Activated CD4-positive, alpha-beta memory T cell treated with anti-CD3 and anti-CD28 coated beads for 36 hours (primary cell): ENCODE measurements at regions not wholly inside any gene's neighbourhood (a gene's known extent, or its start where the extent isn't known, plus 50 kb on each side); places are given as distances from the start of the nearest gene placed in this dataset.

Source experiments
- CTCF ChIA-PET: fragments of 350-600 bp; sonication (Branson Sonifier 250); formaldehyde crosslinking; loops from one replicate; lab custom pipeline; 2021; ENCODE audit warnings: antibody characterized with exemption, inconsistent platforms; lab: Charles Lee
- POLR2A ChIA-PET: fragments of 350-600 bp; sonication (Branson Sonifier 250); formaldehyde crosslinking; loops from one replicate; lab custom pipeline; 2021; ENCODE audit warnings: antibody characterized with exemption; lab: Charles Lee
- DNase-seq: peaks from one replicate; pipeline ENCODE4 v3.0.0-alpha.2; 2020
- H3K27ac Mint-ChIP-seq: one replicate; pipeline ENCODE4 v1.8.0; 2021; ENCODE audit warnings: mixed read lengths
- H3K27me3 Mint-ChIP-seq: one replicate; pipeline ENCODE4 v1.8.0; 2021; ENCODE audit warnings: mixed read lengths
- H3K36me3 Mint-ChIP-seq: one replicate; pipeline ENCODE4 v1.8.0; 2021; ENCODE audit warnings: mixed read lengths
- H3K4me1 Mint-ChIP-seq: one replicate; pipeline ENCODE4 v1.8.0; 2021; ENCODE audit warnings: low read depth, mixed read lengths
- H3K4me3 Mint-ChIP-seq: one replicate; pipeline ENCODE4 v1.8.0; 2021; ENCODE audit warnings: mild to moderate bottlenecking, mixed read lengths
- H3K9me3 Mint-ChIP-seq: one replicate; pipeline ENCODE4 v1.8.0; 2021; ENCODE audit warnings: mixed read lengths
- intact Hi-C: fragments of 100-400 bp; cut with micrococcal nuclease; formaldehyde crosslinking; loops from one replicate; pipeline ENCODE4 v1.15.1; 2023

- peaks cover 13% of the 10 kb centered on the region for H3K27me3 Mint-ChIP-seq
- no peaks in the 10 kb centered on the region for H3K36me3 Mint-ChIP-seq
- DNase-seq = no peak
- intact Hi-C loops = no loop called here
- no peak overlapping the region for H3K4me3 Mint-ChIP-seq
- H3K9me3 Mint-ChIP-seq = no peaks in the 10 kb centered on the region
- CTCF ChIA-PET = no interaction called here
- POLR2A ChIA-PET = interaction anchor here (0.6 kb wide), 1 partner anchor 926 kb away, joined by 3 read pairs; no protein-coding TSS in a partner anchor
- H3K4me1 Mint-ChIP-seq = no peaks in the 10 kb centered on the region
- no peak overlapping the region for H3K27ac Mint-ChIP-seq
Observed at GRCh38 chr1:36696261-36696940, 213.7 kb upstream of the CSF3R start.

- no peak for DNase-seq
- POLR2A ChIA-PET = no interaction called here
- Mint-ChIP-seq H3K36me3 (no peaks in the 10 kb centered on the region), H3K9me3 (no peaks in the 10 kb centered on the region), H3K4me1 (no peaks in the 10 kb centered on the region), H3K27me3 (peaks cover 13% of the 10 kb centered on the region), H3K27ac (no peak overlapping the region), H3K4me3 (no peak overlapping the region)
- CTCF ChIA-PET = interaction anchor here (0.9 kb wide), 1 partner anchor 17 kb away, joined by 6 read pairs; no protein-coding TSS in a partner anchor
- intact Hi-C loops = no loop called here
Observed at GRCh38 chr1:36693603-36694002, 210.9 kb upstream of the CSF3R start.

- ChIA-PET CTCF (no interaction called here), POLR2A (no interaction called here)
- DNase-seq = no peak
- H3K27ac Mint-ChIP-seq = no peak overlapping the region
- intact Hi-C loops = no loop called here
- H3K36me3 Mint-ChIP-seq = no peaks in the 10 kb centered on the region
- H3K9me3 Mint-ChIP-seq = no peaks in the 10 kb centered on the region
- no peak overlapping the region for H3K4me3 Mint-ChIP-seq
- H3K27me3 Mint-ChIP-seq = peaks cover 13% of the 10 kb centered on the region
- no peaks in the 10 kb centered on the region for H3K4me1 Mint-ChIP-seq
Observed at GRCh38 chr1:36693161-36693525, 210.4 kb upstream of the CSF3R start.

DNA sequence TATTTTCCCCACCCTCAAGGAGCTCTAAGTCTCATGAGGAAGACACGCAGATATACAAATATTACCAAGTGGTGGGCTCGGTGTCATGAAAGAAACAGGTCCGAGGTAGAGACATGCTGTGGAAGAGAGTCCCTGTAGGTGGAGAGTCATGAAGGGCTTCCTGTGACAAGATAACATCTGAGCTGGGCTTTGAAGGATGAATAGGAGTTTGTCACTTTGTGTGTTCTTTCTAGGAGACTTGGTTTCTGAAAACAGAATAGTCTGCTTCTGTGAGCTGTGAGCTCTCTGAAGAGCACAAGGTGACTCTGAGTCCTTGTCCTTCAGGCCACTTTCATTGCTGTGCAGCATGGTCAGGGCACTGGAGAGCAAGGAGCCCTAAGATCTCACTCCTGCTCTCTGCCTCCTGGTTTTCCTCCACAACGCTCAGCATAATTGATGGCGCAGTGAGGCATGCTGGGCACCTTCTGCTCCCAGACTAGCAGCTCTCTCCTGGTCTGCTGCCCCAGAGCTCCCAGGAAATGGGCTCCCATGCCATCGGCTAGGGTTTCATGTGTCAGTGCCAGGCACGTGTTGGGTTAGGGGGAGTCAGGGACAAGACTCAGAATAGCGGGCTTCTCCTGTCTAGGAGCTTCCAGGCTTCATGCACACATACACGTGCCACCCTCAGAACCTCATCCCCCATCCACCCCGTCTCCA, 209.9 kb upstream of the CSF3R start:
- DNase-seq = no peak
- intact Hi-C loops = no loop called here
- Mint-ChIP-seq H3K27ac (no peak overlapping the region), H3K27me3 (peaks cover 17% of the 10 kb centered on the region), H3K36me3 (no peaks in the 10 kb centered on the region), H3K4me1 (no peaks in the 10 kb centered on the region), H3K4me3 (no peak overlapping the region), H3K9me3 (no peaks in the 10 kb centered on the region)
- CTCF ChIA-PET = no interaction called here
- POLR2A ChIA-PET = no interaction called here

GRCh38 chr1:36691374-36691773, 208.7 kb upstream of the CSF3R start:
- intact Hi-C loops = no loop called here
- H3K36me3 Mint-ChIP-seq = no peaks in the 10 kb centered on the region
- H3K27ac Mint-ChIP-seq = no peak overlapping the region
- no peaks in the 10 kb centered on the region for H3K9me3 Mint-ChIP-seq
- no peak for DNase-seq
- CTCF ChIA-PET = interaction anchor here (1.0 kb wide), 1 partner anchor 174 kb away, joined by 3 read pairs; no protein-coding TSS in a partner anchor
- no peak overlapping the region for H3K4me3 Mint-ChIP-seq
- POLR2A ChIA-PET = no interaction called here
- no peaks in the 10 kb centered on the region for H3K4me1 Mint-ChIP-seq
- peaks cover 25% of the 10 kb centered on the region for H3K27me3 Mint-ChIP-seq

DNA sequence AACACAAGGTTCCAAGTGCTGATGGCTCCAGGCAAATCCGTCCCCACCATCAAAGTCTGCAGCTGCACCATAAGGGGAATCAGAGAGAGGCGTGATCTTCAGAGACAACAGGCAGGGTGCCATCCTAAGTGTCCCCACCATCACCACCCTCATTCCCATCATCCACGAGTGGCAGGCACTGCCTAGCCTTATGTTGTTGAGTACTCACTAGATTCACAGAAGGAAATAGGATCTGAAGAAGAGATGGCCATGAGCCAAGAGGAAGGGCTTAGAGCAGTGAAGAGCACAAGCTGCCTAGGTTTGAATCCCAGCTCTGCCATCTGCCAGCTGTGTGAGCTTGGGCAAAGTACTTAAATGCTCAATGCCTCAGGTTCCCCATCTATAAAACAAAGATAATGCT, 207.3 kb upstream of the CSF3R start:
- ChIA-PET POLR2A (no interaction called here), CTCF (no interaction called here)
- Mint-ChIP-seq H3K4me3 (no peak overlapping the region), H3K36me3 (no peaks in the 10 kb centered on the region), H3K27ac (no peak overlapping the region), H3K4me1 (no peaks in the 10 kb centered on the region), H3K9me3 (no peaks in the 10 kb centered on the region), H3K27me3 (peaks cover 22% of the 10 kb centered on the region)
- no peak for DNase-seq
- intact Hi-C loops = no loop called here

GRCh38 chr1:36687312-36687711, 204.6 kb upstream of the CSF3R start:
- no peak overlapping the region for H3K4me3 Mint-ChIP-seq
- DNase-seq = no peak
- no peaks in the 10 kb centered on the region for H3K4me1 Mint-ChIP-seq
- no peaks in the 10 kb centered on the region for H3K9me3 Mint-ChIP-seq
- no peaks in the 10 kb centered on the region for H3K36me3 Mint-ChIP-seq
- CTCF ChIA-PET = no interaction called here
- intact Hi-C loops = no loop called here
- H3K27ac Mint-ChIP-seq = no peak overlapping the region
- POLR2A ChIA-PET = no interaction called here
- peaks cover 15% of the 10 kb centered on the region for H3K27me3 Mint-ChIP-seq

GRCh38 chr1:36675931-36676562, 193.3 kb upstream of the CSF3R start:
- H3K27me3 Mint-ChIP-seq = peaks cover 10% of the 10 kb centered on the region
- intact Hi-C loops = no loop called here
- H3K9me3 Mint-ChIP-seq = no peaks in the 10 kb centered on the region
- no peak overlapping the region for H3K27ac Mint-ChIP-seq
- ChIA-PET CTCF (interaction anchor here (1.2 kb wide), 1 partner anchor 24 kb away, joined by 3 read pairs; no protein-coding TSS in a partner anchor), POLR2A (no interaction called here)
- H3K4me1 Mint-ChIP-seq = no peaks in the 10 kb centered on the region
- H3K4me3 Mint-ChIP-seq = no peak overlapping the region
- H3K36me3 Mint-ChIP-seq = no peaks in the 10 kb centered on the region
- no peak for DNase-seq

DNA sequence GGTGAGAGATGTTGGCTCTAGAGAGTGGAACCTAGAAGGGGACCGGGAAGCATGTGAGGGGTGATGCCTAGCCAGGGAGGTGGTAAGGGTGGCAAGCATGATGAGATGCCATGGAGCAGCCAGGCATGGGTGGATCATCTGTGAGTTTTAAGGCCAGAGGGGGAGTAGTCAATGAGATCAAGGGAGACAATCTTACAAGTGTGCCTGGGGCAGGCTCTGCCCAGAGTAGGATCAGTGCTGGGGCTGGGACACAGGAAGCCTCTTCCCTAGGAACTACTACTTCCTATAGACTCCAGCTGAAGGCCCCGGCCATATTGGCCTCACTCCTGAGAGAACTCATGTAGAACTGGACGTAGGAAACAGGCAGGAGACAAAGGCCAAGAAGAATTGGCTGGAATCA, 192.4 kb upstream of the CSF3R start:
- Mint-ChIP-seq H3K9me3 (no peaks in the 10 kb centered on the region), H3K36me3 (no peaks in the 10 kb centered on the region), H3K27ac (no peak overlapping the region), H3K4me3 (no peak overlapping the region), H3K4me1 (no peaks in the 10 kb centered on the region), H3K27me3 (peaks cover 12% of the 10 kb centered on the region)
- DNase-seq = no peak
- intact Hi-C loops = no loop called here
- ChIA-PET CTCF (no interaction called here), POLR2A (no interaction called here)

DNA sequence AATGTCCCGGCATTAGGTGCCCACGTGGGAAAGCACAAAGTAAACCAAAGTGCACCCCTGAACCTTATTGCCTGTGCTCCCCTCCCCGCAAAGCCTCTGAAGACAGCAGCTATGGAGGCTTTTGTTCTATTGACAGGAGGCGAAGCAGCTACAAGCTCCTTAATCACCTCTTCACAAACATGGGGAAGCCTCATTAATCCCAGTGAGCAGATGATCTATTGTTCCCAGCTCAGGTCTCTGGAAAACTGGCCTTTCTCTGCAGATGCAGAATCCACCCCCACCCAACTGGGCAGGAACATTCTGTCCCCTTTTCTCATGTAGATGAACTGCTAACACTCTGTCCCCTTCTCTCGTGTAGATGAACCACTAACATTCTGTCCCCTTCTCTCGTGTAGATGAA, 190.5 kb upstream of the CSF3R start:
- Mint-ChIP-seq H3K4me3 (no peak overlapping the region), H3K4me1 (no peaks in the 10 kb centered on the region), H3K27ac (no peak overlapping the region), H3K9me3 (no peaks in the 10 kb centered on the region), H3K36me3 (no peaks in the 10 kb centered on the region), H3K27me3 (peaks cover 16% of the 10 kb centered on the region)
- no peak for DNase-seq
- ChIA-PET CTCF (interaction anchor here (1.2 kb wide), 1 partner anchor 157 kb away, joined by 4 read pairs; no protein-coding TSS in a partner anchor), POLR2A (no interaction called here)
- intact Hi-C loops = no loop called here

DNA sequence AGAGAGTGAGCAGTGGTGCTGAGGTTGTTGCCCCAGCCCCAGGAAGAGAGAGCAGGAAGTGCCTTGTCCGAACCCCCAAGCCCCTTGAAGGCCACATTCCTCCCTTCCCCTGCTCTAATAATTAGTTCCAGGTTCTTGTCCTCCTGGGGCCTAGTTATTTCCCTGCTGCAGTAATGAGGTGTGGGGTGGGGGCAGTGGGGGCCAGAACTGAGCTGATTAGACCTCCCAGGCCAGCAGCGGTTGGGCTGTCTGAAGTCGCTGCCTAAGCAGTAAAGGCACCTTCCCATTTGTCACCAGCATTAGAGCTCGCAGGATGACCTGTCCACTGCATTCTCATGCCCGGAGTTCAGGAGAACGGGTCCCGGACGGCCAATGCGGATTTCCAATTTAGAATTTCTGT, 186.5 kb upstream of the CSF3R start:
- no peaks in the 10 kb centered on the region for H3K36me3 Mint-ChIP-seq
- POLR2A ChIA-PET = no interaction called here
- intact Hi-C loops = no loop called here
- peaks cover 8% of the 10 kb centered on the region for H3K27me3 Mint-ChIP-seq
- H3K27ac Mint-ChIP-seq = no peak overlapping the region
- DNase-seq = no peak
- H3K4me3 Mint-ChIP-seq = no peak overlapping the region
- H3K9me3 Mint-ChIP-seq = no peaks in the 10 kb centered on the region
- no peaks in the 10 kb centered on the region for H3K4me1 Mint-ChIP-seq
- CTCF ChIA-PET = no interaction called here

DNA sequence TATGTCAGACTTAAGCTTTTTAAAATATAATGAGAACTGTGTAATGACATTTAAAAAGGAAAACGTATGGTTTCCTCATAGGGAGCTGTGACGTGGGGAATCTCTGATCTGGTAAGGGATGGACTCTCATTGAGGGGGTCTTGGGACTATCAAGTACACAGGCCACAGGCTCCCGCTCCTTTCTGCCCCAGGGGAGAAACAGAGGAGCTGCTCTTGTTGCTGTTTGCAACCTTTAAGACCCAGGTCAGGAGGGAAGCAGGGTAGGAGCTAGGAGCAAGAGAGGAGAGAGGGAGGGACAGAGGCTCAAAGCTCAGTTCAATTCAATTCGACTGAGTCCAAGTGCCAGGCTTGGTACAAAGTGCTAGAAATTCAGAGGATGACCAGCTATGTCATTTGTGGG, 185.1 kb upstream of the CSF3R start:
- intact Hi-C loops = no loop called here
- ChIA-PET POLR2A (no interaction called here), CTCF (interaction anchor here (0.8 kb wide), 1 partner anchor 16 kb away, joined by 3 read pairs; no protein-coding TSS in a partner anchor)
- H3K4me3 Mint-ChIP-seq = no peak overlapping the region
- H3K27ac Mint-ChIP-seq = no peak overlapping the region
- no peaks in the 10 kb centered on the region for H3K9me3 Mint-ChIP-seq
- H3K4me1 Mint-ChIP-seq = no peaks in the 10 kb centered on the region
- no peak for DNase-seq
- H3K36me3 Mint-ChIP-seq = no peaks in the 10 kb centered on the region
- H3K27me3 Mint-ChIP-seq = peaks cover 8% of the 10 kb centered on the region
